HG02610 (cell line): ENCODE measurements at regions not wholly inside any gene's neighbourhood (a gene's known extent, or its start where the extent isn't known, plus 50 kb on each side); places are given as distances from the start of the nearest gene placed in this dataset.
"Not testable (repeated sequence)": the region's sequence is repeated elsewhere in the genome, so short reads cannot be mapped to it uniquely, and the experiment has no call there.

ENCODE experiments used
- ATAC-seq: cut with Tn5 transposase; IDR thresholded peaks from one replicate; pipeline ENCODE4 v1.9.1; 2021; ENCODE audit warnings: mild to moderate bottlenecking, moderate library complexity; ENCODE audit not compliant: unreplicated experiment

DNA sequence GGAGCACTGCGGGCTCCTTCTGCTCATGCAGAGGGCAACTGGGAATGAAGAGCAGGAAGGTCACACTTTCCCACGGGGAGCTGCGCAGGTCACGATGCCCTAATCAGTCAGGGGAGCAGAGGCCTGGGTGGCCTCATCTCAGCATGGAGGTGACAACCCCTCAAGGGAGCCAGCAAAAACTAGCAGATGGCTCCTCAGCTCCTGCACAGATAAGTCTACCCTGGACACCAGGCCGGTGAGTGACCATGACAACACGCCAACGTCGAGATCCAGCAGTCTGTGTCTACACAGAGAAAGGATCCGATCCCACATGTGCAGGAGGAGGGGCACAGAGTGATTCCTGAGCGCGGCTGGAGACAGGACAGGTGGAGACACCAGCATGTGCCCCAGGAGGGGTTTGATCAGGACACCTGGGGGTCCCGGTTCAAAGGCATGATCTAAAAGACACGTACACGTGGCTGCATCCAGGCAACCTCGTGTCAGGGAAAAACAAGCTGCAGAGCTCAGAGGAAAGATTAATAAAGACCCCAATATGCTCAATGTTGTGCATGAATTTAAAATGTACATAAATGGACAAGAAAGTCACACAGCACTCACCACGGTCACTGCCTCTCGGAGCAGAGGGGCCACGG is 153.7 kb upstream of the SFSWAP start:
- ATAC-seq, result no peak

DNA sequence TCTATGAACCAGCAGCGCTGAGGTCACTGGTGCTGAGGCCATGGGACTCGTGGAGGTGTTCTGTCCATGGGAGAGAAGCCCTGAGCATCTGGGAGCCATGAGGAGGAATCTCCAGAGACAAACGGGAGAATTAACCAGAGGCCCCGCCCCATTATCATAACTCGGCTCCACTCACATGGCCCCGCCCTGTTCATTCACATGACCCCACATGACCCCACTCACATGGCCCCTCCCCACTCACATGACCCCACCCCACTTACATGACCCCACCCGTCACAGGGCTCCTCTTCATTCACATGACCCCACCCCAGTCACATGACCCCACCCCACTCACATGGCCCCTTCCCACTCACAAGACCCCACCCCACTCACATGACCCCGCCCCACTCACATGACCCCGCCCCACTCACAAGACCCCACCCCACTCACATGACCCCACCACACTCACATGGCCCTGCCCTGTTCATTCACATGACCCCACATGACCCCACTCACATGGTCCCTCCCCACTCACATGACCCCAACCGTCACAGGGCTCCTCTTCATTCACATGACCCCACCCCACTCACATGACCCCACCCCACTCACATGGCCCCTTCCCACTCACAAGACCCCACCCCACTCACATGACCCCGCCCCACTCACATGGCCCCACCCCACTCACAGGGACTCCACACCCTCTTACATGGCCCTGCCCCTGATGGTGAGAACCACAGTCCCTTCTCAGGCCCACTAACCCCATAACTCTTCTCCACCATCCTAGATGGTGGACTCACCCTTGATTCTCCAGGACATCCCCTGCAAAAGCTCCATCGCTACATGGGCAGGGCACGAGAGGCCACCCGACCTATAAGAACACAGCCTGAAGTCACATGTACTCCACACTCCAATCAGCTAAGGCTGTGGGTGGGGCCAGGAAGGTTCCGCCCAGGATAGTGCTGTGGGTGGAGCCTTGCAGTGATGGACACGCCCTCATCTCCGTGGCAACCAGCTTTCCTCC is 151.1 kb upstream of the SFSWAP start:
- ATAC-seq, result no peak

DNA sequence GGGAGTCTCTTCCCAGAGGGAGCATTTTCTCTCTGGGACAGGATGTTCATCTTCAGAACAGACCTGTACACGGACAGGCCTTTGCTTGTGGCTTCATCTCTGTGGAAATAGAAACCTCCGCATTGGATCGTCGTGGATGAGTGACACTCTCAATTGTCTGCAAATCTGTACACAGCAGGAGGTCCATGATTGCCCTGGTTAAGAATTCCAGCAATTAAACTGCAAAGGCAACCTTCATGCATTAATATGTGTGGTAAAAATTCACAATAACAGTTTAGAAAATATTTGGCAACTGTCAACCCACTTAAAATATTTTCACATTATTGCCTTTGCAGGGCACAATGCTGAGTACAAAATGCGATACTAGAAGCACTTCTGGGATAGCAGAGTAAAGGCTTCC is 149.8 kb upstream of the SFSWAP start:
- no peak for ATAC-seq

DNA sequence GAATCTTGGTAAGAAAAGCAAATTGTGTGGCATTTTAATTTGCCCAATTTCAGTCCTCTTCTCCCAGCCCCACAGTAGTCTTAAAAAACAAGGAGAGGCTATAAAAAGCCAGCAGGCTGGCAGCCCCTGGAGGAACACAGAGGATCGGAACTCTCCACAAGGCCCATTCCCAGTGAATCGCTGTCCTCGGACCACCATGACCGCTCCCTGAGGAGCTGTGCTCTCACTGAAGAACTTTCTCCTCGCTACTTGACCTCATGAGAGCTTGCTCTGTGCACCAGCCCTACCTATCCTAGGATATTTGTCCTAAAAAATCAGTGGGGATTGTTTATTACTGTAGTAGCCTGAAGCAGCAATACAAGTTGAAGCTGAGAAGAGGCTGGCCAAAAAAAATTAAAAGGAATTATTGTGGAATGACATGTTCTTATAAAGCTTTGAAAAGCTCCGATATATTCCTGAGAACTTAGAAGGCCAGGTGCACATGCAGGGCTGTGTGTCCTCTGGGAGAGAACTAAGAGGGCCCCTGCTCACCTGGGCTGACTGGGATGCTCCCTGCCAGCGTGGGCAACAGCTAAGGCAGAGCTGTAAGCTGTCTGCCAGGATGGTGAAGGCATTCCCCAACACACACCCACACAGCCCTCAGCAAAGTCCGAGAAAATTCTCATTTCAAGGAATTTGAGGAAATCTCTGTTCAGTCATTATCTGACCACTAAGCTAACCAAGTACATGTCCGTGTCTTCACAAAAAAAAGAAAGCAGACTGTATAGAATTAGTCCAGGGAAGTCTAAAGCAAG is 148.8 kb upstream of the SFSWAP start:
- no peak for ATAC-seq

DNA sequence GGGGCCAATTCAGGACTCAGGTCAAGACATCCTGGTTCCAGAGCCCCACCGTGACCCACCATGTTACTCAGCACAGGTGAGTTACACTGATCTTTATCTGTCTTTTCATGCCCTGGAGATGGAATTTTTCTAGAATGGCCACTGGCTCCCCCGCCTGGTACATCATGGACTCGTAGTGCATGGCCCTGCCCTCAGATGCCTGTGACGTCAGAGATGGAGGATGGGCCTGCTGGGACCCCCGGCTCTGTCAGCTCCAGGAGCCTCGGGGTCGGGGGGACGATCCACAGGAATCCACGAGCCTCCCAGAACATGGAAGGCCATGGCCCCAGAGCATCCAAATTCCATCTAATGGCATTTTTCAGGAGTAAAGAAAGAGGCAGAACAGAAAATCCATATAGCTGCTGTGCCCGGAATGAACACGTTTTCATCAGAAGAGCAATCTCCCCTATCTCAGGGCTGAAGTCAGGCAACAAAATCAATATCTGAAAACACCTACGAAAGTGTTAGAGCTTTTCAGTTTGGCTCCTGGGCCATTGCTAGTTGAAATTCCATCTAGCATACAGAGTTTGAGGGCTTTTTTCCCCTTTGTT is 146.7 kb upstream of the SFSWAP start:
- not testable (repeated sequence) for ATAC-seq

DNA sequence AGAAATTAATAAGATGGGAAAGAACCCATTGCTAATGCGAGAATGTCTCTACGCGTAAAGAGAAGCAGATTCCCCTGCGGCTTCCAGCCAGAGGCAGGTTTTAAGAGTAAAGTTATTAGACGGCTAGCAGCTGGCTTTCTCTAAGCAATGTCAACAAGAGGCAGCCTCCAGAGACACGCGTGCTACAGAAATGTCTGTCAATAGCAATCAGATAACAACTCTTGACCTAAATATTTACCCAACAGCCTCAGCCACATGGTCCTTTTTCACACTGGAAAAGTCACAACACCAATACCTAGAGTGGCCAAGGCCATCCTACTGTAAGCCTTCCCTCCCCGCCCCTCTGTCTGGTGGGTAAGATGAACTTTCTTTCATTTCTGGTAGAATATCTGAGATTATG is 146.0 kb upstream of the SFSWAP start:
- no peak for ATAC-seq

DNA sequence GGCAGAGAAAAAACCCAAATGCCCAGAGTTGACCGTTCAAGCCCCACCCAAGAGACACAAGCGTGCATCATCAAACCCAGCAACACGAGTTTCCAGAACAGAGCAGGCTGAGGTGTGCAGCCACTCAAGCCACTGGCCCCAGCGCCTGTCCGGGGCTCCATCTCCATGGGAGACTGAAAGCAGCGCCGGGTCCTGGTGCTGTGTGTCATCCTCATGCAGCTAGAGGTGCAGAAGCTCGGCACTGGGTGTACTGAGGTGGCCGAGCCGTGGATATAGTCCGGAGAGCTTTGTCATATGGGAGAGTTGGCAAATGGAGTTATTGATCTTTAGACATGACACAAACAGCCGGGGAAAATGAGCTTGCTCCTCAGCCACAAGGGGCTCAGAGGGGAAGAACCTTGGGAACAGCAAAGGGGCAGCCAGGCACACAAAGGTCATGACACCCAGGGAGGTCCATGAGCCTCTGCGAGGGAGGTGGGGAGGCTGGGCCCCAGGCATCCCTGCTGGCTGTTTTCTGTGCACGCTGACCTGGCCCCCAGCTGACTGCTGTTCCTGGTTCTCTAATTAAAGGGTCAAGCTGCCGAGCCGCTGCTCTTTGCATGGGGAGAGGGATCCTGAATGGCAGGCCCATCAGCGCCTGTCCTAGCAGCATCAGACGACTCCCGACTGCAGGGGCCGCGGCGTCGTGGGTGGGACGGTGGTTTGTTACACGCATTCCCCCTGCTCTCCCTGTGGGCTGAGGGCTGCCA is 145.4 kb upstream of the SFSWAP start:
- ATAC-seq, result no peak

GRCh38 chr12:131568336-131568735 is 142.6 kb upstream of the SFSWAP start:
- ATAC-seq, result no peak

GRCh38 chr12:131570596-131570995 is 140.3 kb upstream of the SFSWAP start:
- no peak for ATAC-seq

DNA sequence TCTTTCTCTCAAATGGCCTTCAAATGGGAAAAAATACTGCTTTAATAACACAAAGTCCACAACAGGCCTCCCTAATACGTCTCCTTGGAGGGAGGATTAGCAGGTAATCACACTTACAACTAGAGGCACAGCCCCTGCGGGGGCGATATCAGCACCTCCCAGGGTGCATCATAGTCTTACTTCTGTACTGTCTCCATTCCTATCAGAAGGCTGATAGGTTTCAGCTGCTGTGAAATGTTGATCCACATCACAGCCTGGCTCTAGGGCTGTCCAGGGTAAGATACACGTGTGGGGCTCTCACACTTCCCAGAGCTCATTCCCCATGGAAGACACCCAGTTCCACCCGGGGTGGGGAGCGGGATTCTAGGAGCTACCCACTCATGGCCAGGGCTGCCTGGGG is 139.1 kb upstream of the SFSWAP start:
- ATAC-seq, result no peak

GRCh38 chr12:131572626-131573025 is 138.3 kb upstream of the SFSWAP start:
- ATAC-seq, result no peak

GRCh38 chr12:131573631-131574394 is 137.1 kb upstream of the SFSWAP start:
- ATAC-seq, result no peak

GRCh38 chr12:131574395-131574771 is 136.5 kb upstream of the SFSWAP start:
- no peak for ATAC-seq

GRCh38 chr12:131575371-131575770 is 135.5 kb upstream of the SFSWAP start:
- no peak for ATAC-seq

GRCh38 chr12:131576734-131577133 is 134.2 kb upstream of the SFSWAP start:
- not testable (repeated sequence) for ATAC-seq

GRCh38 chr12:131577766-131578165 is 133.1 kb upstream of the SFSWAP start:
- ATAC-seq, result no peak

GRCh38 chr12:131578828-131579470 is 131.9 kb upstream of the SFSWAP start:
- ATAC-seq, result no peak

DNA sequence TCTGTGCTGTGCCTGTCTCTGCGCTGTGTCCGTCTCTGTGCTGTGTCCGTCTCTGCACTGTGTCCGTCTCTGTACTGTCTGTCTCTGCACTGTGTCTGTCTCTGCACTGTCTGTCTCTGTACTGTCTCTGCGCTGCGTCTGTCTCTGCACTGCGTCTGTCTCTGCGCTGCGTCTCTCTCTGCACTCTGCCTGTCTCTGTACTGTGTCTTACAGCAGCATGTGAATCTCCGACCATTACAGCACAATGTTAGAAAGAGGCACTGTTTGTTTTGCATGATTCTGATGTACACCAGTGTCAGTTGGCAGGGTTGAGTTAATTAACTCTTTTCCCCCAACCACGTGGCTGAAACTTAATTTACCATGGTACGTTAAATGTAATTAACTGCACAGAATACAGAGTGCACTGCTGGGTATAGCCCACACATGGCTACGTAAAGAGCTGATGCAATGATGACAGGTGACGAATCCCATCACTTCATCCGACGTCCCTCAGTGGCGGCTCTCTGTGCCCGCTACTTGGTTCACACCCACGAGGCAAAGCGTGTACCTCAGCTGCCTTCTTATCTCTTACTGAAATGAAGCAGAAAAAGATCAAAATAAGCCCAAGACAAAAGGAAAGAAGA is 127.7 kb upstream of the SFSWAP start:
- ATAC-seq, result no peak

DNA sequence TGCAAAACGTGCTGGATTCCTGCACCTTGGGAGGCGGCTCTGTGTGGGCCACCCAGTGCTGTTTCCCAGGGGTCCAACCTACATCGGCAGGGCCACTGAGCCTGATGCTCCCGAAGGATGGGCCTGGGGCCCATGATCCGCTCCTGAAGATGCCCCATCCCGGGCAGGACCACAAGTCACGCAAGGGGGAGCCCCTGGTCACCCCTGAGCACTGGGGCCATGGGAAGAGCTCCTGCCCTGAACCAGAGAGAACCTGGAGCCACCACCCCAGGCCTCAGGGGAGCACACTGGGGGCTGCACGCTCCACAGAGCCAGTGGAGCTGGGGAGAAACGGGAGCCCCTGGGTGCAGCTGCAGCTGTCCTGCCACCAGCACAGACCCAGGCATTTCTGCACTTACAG is 124.6 kb upstream of the SFSWAP start:
- ATAC-seq, result no peak
